Esophagus muscularis mucosa (tissue), 3 donors: ENCODE measurements at regions not wholly inside any gene's neighbourhood (a gene's known extent, or its start where the extent isn't known, plus 50 kb on each side); places are given as distances from the start of the nearest gene placed in this dataset.

Source experiments
- CTCF ChIP-seq, 3 experiments: fragments of 200-600 bp in 2 of 3; fragments of 450-650 bp in 1 of 3; sonication (generic) in 2 of 3; IDR thresholded peaks; one replicate each; pipeline ENCODE4 v1.5.1; 2017 to 2019; ENCODE audit warnings: antibody characterized with exemption in 3 of 3, mild to moderate bottlenecking in 2 of 3, moderate library complexity in 1 of 3
- POLR2AphosphoS5 ChIP-seq, 2 donors: sonication (generic); formaldehyde crosslinking; IDR thresholded peaks; one replicate each; pipeline ENCODE4 v1.6.1; 2017; ENCODE audit warnings: antibody characterized with exemption in 2 of 2

GRCh38 chr18:77785415-77785975 lies 535.8 kb downstream of the GALR1 start:
- TF ChIP-seq CTCF (IDR thresholded peaks at IDR 0.05) (no peak), POLR2AphosphoS5 (IDR thresholded peaks at IDR 0.05) (no peak)
